ENCODE measurements at regions not wholly inside any gene's neighbourhood (a gene's known extent, or its start where the extent isn't known, plus 50 kb on each side); places are given as distances from the start of the nearest gene placed in this dataset.

DNA sequence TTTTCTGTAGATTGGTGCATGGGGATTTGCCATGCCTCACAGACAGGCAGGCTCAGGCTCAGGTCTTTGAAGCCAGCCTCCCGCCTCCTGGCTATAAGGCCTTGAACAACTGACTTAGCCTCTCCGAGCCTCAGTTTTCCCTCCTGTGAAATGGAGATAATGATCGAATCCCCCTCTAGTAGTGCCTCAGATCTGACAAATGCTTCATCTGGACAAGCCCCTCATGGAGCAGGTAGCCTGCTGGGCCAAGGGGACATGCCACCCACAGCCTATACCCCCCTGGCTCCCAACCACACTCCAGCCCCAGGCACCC lies 68.1 kb upstream of the LCTL start:
- TF ChIP-seq POLR2A (IDR thresholded peaks at IDR 0.05; ENCODE audit: low read length) = no peak
- TF ChIP-seq GATA1 (IDR thresholded peaks at IDR 0.05; ENCODE audit: low read depth, low read length) = no peak
